Left lung (tissue), 4 donors: ENCODE measurements at regions not wholly inside any gene's neighbourhood (a gene's known extent, or its start where the extent isn't known, plus 50 kb on each side); places are given as distances from the start of the nearest gene placed in this dataset.

Source experiments
- ATAC-seq: fragments of 200-7000 bp; cut with Tn5 transposase; one replicate; pipeline ENCODE4 v1.9.1; 2020; ENCODE audit warnings: moderate library complexity
- DNase-seq, 4 donors: peaks; one replicate each; pipeline ENCODE4 v3.0.0-alpha.2; 2013 to 2020
- H3K27ac ChIP-seq, 2 donors: fragments of 200-600 bp; sonication (generic) in 1 of 2; one replicate each; pipeline versions ENCODE4 v1.5.0 to v1.8.0; 2020 to 2021
- H3K27me3 ChIP-seq, 2 donors: fragments of 200-600 bp; sonication (generic) in 1 of 2; one replicate each; pipeline versions ENCODE4 v1.5.0 to v1.8.0; 2020 to 2021
- H3K36me3 ChIP-seq, 2 donors: fragments of 200-600 bp; sonication (generic) in 1 of 2; one replicate each; pipeline versions ENCODE4 v1.5.0 to v1.8.0; 2020 to 2021
- H3K4me1 ChIP-seq, 2 donors: fragments of 200-600 bp; one replicate each; pipeline ENCODE4 v1.8.0; 2021
- H3K4me3 ChIP-seq, 2 donors: fragments of 200-600 bp; sonication (generic) in 1 of 2; one replicate each; pipeline versions ENCODE4 v1.5.0 to v1.8.0; 2020 to 2021; ENCODE audit warnings: mild to moderate bottlenecking in 1 of 2
- H3K9me3 ChIP-seq, 2 donors: fragments of 200-600 bp; sonication (generic) in 1 of 2; one replicate each; pipeline versions ENCODE4 v1.5.0 to v1.8.0; 2020 to 2021
- intact Hi-C, 2 donors: fragments of 100-400 bp; cut with DNase I; formaldehyde crosslinking; loops; one replicate each; pipeline versions ENCODE4 v1.11.2 to v1.14.2; 2022
- TF ChIP-seq, protein P1 (sequence below), 2 donors: fragments of 200-600 bp; sonication (generic) in 1 of 2; IDR thresholded peaks; one replicate each; pipeline versions ENCODE4 v1.5.0 to v1.8.0; 2021; ENCODE audit warnings: antibody characterized with exemption in 2 of 2
- donor health status: DM: no; HTN: yes; CAD: no.
- donor health status: DM: no; HTN: no; CAD: no.

DNA sequence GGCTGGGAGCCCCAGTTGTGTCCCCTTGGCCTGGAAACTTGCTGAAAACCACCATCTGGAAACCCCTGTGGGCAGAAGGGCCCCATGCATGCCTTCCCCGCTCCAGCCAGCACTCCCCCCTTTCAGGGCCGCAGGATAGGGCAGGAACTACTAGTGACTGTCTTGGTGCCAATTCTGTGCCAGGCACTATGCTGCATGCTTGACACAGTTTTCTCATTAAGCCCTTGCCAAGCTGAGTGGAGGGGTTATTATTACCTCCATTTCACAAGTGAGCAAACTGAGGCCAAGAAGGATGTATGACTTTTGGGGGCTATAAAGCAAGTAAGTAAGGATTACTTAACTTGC is 73.6 kb upstream of the PJA1 start:
- no peaks in the 10 kb centered on the region for H3K36me3 ChIP-seq
- H3K4me3 ChIP-seq: no peak overlapping the region
- H3K27ac ChIP-seq: no peak overlapping the region
- intact Hi-C loops: no loop called here
- TF ChIP-seq, protein P1, sequence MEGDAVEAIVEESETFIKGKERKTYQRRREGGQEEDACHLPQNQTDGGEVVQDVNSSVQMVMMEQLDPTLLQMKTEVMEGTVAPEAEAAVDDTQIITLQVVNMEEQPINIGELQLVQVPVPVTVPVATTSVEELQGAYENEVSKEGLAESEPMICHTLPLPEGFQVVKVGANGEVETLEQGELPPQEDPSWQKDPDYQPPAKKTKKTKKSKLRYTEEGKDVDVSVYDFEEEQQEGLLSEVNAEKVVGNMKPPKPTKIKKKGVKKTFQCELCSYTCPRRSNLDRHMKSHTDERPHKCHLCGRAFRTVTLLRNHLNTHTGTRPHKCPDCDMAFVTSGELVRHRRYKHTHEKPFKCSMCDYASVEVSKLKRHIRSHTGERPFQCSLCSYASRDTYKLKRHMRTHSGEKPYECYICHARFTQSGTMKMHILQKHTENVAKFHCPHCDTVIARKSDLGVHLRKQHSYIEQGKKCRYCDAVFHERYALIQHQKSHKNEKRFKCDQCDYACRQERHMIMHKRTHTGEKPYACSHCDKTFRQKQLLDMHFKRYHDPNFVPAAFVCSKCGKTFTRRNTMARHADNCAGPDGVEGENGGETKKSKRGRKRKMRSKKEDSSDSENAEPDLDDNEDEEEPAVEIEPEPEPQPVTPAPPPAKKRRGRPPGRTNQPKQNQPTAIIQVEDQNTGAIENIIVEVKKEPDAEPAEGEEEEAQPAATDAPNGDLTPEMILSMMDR (IDR thresholded peaks at IDR 0.05): no peak
- DNase-seq (no peak), ATAC-seq (no peak)
- no peaks in the 10 kb centered on the region for H3K4me1 ChIP-seq
- no peaks in the 10 kb centered on the region for H3K9me3 ChIP-seq
- no peaks in the 10 kb centered on the region for H3K27me3 ChIP-seq

DNA sequence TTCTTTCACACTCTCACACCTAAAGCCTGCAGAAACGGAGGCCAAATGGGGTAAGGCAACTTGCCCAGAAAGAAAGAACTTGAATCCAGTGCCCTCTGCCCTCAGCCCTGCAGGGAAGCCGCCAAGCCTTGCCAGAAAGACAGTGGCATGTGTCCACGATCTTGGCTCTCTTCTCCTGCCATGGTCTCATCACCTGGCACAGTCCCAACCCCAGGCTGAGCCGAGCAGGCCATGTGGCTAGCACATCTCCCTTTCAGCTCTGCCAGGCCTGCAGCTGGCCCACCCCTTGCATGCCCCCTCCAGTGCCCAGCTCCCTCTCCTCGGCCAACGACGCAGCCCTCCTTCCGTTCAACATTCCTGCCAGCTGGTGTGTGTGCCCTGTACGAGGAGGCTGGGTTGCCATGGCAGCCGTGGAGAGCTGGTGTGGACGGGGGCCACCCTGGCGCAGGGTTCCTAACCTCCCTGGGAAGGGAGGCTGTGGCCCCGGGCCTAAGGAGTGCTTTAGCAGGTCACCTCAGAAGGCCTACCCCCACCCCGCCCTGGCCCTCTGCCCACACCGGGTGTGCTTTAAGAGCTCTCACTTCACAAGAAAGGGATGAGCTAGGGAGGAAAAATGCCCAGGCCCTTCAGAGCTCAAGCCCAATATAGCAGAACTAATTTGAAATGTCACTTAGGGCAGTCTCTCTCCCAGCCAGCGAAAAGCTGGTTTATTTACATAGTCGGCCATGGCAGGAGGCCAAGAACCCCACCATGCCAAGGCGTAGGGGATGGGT is 73.0 kb upstream of the PJA1 start:
- intact Hi-C loops: no loop called here
- Histone ChIP-seq H3K4me3 (no peak overlapping the region), H3K27ac (no peak overlapping the region), H3K9me3 (no peaks in the 10 kb centered on the region), H3K27me3 (no peaks in the 10 kb centered on the region), H3K36me3 (no peaks in the 10 kb centered on the region), H3K4me1 (no peaks in the 10 kb centered on the region)
- TF ChIP-seq, protein P1 (IDR thresholded peaks at IDR 0.05): no peak
- ATAC-seq (peak; percentile 43), DNase-seq (peak in 1 of 4 donors; percentile 53)

DNA sequence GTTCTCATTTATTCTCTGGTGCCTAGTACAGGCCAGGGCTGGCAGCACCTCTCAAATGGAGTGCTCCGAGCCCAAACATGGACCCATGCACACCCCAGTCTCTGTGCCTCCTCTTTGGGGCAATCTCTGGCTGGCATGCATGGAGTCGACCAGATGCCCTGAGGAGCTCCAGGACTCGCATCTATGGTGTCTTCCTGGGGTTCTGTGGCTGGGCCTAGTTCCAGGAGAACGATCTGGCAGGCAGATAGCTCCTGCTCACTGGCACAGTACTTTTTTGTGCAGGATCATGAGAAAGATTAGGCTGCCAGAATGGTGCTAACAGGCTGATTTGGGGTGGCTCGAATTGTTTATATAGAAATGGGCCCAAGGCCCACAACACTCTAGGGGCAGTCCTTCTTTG is 72.0 kb upstream of the PJA1 start:
- Histone ChIP-seq H3K27me3 (no peaks in the 10 kb centered on the region), H3K9me3 (no peaks in the 10 kb centered on the region), H3K4me1 (no peaks in the 10 kb centered on the region), H3K36me3 (no peaks in the 10 kb centered on the region), H3K4me3 (no peak overlapping the region), H3K27ac (no peak overlapping the region)
- TF ChIP-seq, protein P1 (IDR thresholded peaks at IDR 0.05): no peak
- DNase-seq (no peak), ATAC-seq (no peak)
- intact Hi-C loops: no loop called here

DNA sequence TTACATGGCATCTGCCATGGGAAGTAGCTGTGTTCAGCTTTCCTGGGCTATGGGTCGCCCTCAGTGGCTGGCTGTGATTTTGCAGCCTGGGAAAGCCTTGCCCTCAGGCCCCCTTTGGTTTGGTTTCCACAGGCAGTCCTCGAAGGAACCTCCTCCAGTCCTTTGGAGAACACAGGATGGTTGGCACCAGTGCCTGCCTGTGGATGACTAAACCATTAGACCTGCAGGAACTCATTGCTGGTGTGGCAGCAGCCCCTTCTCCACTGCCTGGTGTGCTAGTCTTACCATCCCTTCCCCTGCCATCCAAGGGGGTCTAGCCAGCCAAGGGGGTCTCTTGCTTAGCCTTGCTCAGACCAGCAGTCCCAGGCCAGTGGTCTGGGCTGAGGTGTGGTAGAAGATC is 71.4 kb upstream of the PJA1 start:
- ATAC-seq (no peak), DNase-seq (no peak)
- intact Hi-C loops: no loop called here
- Histone ChIP-seq H3K4me3 (no peak overlapping the region), H3K4me1 (no peaks in the 10 kb centered on the region), H3K27me3 (no peaks in the 10 kb centered on the region), H3K9me3 (no peaks in the 10 kb centered on the region), H3K36me3 (no peaks in the 10 kb centered on the region), H3K27ac (no peak overlapping the region)
- TF ChIP-seq, protein P1 (IDR thresholded peaks at IDR 0.05): no peak

DNA sequence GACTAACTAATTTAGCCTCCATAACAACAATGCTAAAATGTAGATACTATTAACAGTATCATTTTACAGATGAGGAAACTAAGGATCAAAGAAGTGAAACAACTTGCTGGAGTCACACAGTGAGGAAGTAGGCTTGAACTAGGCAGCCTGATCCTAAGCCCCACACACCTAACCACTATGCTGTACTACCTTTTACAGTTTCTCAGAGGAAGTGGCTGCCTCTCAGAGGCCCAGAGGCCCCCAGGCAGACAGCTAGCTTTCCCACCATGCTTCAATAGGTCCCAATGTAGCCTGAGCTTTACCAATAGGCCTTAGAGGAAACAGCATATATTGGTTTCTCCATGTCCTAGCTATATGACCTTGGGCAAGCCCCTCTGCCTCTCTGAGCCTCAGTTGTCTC is 69.4 kb upstream of the PJA1 start:
- intact Hi-C loops: no loop called here
- Histone ChIP-seq H3K36me3 (no peaks in the 10 kb centered on the region), H3K4me3 (no peak overlapping the region), H3K27me3 (no peaks in the 10 kb centered on the region), H3K4me1 (no peaks in the 10 kb centered on the region), H3K9me3 (no peaks in the 10 kb centered on the region), H3K27ac (no peak overlapping the region)
- ATAC-seq: no peak
- TF ChIP-seq, protein P1 (IDR thresholded peaks at IDR 0.05): no peak
- DNase-seq: no peak
